T-helper 2 cell (primary cell): ENCODE measurements at regions not wholly inside any gene's neighbourhood (a gene's known extent, or its start where the extent isn't known, plus 50 kb on each side); places are given as distances from the start of the nearest gene placed in this dataset.
"Not testable (repeated sequence)": the region's sequence is repeated elsewhere in the genome, so short reads cannot be mapped to it uniquely, and the experiment has no call there.

ENCODE experiments used
- DNase-seq, 5 experiments: peaks; one replicate each; pipeline versions ENCODE4 v3.0.0 to v3.0.0-alpha.2; 2012 to 2022

- no peak for DNase-seq
Measured at GRCh38 chr20:57777911-57778310, 68.1 kb upstream of the PMEPA1 start.

- DNase-seq: no peak
Measured at GRCh38 chr20:57774951-57775350, 65.1 kb upstream of the PMEPA1 start.

- DNase-seq: no peak
Measured at GRCh38 chr20:57774111-57774880, 64.5 kb upstream of the PMEPA1 start.

GRCh38 chr20:57773059-57773815 is 63.4 kb upstream of the PMEPA1 start:
- no peak for DNase-seq

GRCh38 chr20:57772349-57772964 is 62.6 kb upstream of the PMEPA1 start:
- peak in 1 of 5 experiments; percentile 7 for DNase-seq

GRCh38 chr20:57770852-57771720 is 61.3 kb upstream of the PMEPA1 start:
- no peak for DNase-seq

- DNase-seq: not testable (repeated sequence)
Measured at GRCh38 chr20:57770401-57770800, 60.6 kb upstream of the PMEPA1 start.

- no peak for DNase-seq
Measured at GRCh38 chr20:57769756-57770155, 59.9 kb upstream of the PMEPA1 start.

- DNase-seq: no peak
Measured at GRCh38 chr20:57768519-57768918, 58.7 kb upstream of the PMEPA1 start.

- no peak for DNase-seq
Measured at GRCh38 chr20:57767441-57767840, 57.6 kb upstream of the PMEPA1 start.

GRCh38 chr20:57763235-57763595 is 53.4 kb upstream of the PMEPA1 start:
- DNase-seq: no peak

- no peak for DNase-seq
Measured at GRCh38 chr20:57762531-57763234, 52.9 kb upstream of the PMEPA1 start.

- no peak for DNase-seq
Measured at GRCh38 chr20:57761413-57761734, 51.6 kb upstream of the PMEPA1 start.

GRCh38 chr20:57760698-57761412 is 51.0 kb upstream of the PMEPA1 start:
- no peak for DNase-seq

- DNase-seq: no peak
Measured at GRCh38 chr20:57759724-57760123, 49.9 kb upstream of the PMEPA1 start.
